ENCODE measurements at regions not wholly inside any gene's neighbourhood (a gene's known extent, or its start where the extent isn't known, plus 50 kb on each side); places are given as distances from the start of the nearest gene placed in this dataset.

GRCh38 chr17:72591289-72592241, 470.7 kb downstream of the SOX9 start:
- peak; percentile 37 for DNase-seq

- peak; percentile 85 for DNase-seq
Observed at GRCh38 chr17:72592242-72592966, 471.6 kb downstream of the SOX9 start.

- DNase-seq = no peak
Observed at GRCh38 chr17:72592967-72593325, 472.1 kb downstream of the SOX9 start.

GRCh38 chr17:72594248-72594647, 473.4 kb downstream of the SOX9 start:
- no peak for DNase-seq

All from EL (cell line).